ENCODE measurements at regions not wholly inside any gene's neighbourhood (a gene's known extent, or its start where the extent isn't known, plus 50 kb on each side); places are given as distances from the start of the nearest gene placed in this dataset.

DNA sequence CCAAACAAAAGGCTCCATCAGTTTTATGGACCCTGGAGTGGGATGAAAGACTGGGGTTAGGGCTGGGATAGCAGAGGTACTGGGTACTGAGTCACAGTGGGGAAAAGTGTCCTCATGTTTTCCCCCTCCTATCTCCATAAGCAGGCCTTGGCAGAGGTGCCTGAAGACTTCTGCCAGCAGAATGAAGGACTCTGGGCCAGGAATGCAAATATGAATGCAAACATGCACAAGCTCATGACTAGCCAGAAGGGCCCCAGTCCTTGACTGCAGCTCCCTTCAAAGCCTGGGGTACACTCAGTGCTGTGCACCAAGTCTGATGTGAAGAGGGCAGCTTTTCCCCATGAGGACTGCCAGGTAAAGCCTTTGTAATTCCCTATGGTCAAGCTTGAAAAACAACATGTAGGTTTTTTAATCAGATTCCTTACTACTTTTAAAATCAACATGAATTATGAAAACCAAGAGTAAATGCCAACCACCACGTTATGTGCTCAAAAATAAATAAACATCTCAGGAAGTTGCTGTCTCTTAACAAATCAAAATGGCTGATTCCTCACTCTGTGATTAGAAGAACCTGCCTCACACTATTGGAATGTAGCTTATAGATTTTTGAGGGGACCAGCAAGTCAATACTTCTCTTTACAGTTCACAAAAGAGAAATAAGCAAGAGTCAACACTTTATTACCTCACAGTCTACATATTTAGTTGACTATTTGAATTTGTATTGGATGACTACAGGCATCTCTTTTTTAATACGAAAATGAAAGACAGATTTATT, 1512.0 kb downstream of the ARAP2 start:
- no peak for DNase-seq

DNA sequence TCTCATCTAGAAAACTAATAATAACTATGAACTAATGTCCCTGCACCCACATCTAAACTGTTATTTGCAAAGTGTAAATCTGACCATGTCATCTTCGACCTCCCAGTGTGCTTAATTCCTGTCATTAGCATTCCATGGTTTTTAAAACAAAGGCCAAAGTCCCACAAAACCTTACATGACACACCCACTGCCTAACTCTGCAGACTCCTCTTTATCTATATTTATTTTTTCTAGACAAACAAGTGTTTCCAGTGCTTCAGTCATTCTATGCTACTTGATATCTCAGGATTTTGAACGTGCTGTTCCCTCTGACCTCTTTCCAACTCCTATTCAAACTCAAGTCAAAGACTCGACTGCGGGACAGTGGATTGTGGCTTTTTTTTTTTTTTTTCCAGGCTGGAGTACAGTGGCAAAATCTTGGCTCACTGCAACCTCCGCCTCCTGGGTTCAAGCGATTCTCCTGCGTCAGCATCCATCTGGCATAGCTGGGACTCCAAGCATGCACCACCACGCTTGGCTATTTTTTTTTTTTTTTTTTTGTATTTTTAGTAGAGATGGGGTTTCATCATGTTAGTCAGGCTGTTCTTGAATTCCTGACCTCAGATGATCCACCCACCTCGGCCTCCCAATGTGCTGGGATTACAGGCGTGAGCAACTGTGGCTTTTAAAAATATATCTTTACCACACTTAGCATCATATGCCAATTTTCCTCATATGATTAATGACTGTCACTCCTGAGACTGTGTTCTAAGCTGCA, 1511.0 kb downstream of the ARAP2 start:
- no peak for DNase-seq

DNA sequence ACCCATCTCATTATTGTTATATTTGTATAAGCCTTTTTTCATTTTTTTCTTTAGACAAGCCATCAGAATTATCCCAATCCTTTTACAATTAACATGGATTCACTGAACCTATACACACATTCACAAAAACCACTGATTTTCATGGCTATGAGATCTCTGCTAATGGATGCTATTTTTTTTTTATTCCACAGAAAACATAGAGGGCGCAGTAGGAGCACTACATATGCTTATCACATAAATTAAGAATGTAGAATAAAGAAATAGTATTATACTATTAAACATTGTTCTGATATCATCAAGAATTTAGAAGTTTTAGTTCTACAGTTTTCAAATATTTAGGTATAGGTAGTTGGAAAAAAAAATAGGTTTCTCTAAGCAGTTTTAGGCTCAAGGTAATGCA, 1477.4 kb downstream of the ARAP2 start:
- DNase-seq: no peak

DNA sequence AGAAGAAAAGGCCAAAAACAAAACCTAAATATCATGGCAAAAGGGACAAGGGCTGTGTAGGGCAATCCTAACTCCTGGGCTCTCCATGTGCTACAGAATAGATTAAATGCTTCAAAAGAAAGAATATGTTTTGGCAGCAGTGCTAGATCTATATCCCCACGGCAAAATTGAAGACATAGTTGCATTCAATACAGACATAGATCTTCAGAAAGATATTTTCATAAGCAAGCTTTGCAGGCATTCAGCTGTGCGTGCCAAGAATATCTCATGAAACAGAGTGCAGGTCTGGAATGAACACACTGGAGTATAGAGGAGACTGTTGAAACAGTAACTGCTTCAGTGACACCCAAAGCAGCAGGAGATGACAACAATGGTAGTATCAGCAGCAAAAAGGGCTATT, 1476.9 kb downstream of the ARAP2 start:
- DNase-seq: no peak

DNA sequence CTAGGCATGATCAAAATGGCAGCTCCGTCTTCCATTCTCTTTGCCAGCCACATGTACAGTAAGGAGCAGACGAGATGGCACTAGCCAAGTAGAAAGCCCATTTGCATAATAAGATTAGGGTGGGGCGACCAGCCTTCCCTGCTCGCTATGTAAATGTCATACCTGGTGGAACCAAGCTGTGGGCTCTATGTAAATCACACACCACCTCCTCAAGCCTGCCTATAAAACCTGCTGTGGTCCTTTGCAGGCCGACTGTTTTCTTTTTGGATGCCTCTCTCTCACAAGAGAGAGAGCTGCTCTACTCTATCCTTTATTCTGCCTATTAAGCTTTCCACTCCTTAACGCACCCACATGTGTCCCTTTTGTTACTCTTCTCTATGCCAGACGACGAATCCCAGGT, 1472.7 kb downstream of the ARAP2 start:
- no peak for DNase-seq

DNA sequence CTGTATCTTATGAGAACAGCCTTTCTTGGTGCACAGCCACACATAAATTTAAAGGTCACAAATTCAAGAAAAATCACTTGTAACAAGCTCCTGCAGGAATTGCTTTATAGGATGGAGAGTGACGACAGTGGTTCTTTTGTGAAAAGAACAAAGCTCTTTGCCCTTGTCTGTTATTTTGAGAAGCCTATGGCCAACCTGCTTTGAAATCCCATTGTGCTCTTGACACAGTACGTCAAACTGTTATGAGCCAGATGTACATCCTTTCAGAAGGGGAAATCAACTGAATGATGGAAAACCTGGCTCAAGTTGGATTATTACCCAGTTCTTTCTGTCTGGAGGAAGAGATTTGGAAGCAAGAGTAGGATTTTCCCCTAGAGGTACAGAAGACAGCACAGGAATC, 1454.2 kb downstream of the ARAP2 start:
- DNase-seq: no peak

DNA sequence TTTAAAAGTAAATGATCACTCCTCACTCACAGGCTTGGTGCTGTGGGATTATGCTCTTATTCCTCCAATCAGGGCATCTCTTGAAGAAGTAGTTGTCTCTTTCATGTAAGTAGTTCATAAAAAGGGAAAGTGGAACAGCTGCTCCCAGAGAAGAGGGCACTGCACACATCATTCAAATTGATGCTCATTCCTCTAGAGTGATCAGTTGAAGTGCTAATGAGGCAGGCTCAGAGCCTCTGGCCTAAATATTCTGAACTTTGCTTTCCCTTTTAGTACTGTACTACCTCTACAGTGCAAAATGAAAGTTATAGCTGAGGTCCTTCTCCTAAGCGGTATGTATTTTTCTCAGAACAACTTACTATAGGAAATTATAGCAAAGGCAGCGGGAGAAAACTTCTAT, 1453.1 kb downstream of the ARAP2 start:
- no peak for DNase-seq

DNA sequence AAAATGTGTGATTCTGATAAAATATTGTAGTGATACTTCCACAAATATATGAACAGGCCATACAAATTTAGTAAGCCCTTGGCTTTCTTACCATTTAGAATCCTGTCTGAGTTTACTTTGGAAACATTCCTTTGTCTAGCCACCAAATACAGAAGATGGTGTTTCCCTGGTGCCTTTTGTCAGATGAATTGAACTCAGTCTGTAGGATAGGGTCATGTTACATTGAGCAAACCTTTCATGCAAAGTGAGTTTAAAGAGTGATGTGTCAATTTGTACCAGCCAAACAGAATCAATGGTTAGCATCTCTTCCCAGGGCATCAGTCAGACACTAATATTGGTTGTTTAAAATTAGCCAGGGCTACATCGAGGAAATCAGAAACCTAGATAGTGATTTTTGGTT, 1443.4 kb downstream of the ARAP2 start:
- DNase-seq: no peak

DNA sequence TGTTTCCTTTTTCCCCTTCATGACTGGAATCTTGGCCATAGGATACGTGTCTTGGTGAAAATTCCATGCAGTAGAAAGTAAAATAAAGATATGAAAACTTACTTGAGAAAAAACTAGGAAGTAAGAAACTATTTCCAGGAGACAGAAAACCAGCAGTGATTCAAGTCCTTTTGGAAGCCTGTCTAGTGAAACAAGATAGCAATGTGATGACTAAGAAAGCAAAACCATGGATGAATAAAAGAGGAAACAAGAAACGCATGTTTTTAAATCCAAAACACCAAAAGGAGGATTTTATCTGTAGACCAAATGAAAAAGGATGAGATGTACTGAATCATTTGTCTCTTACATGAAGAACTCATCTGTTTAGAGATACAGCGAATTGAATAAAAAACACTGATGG, 1430.0 kb downstream of the ARAP2 start:
- DNase-seq: no peak

DNA sequence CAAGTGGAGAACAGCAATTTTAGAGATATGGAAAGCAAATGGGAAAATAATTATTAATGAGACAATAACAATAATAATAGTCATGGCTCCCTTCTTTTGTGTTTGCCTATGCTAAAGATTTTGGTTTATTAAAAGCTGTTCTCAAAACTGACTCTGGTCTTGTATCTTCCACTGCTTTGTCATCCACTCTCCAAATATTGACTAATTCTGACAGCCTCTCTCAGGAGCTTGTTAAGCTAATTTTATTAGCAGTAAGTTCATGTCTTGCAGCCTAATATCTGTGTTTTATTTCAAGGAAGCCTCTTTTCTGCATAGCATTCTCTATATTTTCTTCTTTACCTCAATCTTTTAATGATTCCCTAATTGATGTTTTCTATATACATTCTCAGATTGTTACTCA, 1419.8 kb downstream of the ARAP2 start:
- DNase-seq: no peak

DNA sequence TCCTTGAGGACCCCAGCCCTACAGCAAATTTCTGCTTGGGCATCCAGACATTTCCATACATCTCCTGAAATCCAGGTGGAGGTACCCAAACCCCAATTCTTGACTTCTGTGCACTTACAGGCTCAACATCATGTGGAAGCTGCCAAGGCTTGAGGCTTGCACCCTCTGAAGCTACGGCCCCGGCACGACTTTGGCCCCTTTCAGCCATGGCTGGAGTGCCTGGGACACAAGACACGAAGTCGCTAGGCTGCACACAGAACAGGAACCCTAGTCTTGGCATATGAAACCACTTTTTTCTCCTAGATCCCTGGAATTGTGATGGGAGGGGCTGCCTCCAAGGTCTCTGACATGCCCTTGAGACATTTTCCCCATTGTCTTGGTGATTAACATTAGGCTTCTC, 1417.7 kb downstream of the ARAP2 start:
- no peak for DNase-seq

DNA sequence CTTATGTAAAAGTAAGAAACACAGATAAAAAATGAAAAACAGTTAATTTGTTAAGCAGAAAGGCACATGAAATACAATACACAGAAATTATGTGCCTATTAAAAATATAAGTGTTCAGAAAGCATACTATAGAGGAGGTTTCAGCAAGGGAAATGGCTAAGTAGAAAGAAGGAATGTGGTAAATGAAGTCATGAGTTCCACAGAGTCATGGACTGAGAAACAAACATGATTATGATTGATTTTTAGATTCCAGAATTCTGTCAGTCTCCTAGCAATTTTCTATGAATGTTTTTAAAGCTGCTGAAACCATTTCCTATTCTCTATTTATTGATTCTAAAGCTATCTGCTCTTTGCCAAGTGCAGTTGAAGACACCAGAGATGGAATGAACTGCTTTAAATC, 1398.4 kb downstream of the ARAP2 start:
- no peak for DNase-seq

DNA sequence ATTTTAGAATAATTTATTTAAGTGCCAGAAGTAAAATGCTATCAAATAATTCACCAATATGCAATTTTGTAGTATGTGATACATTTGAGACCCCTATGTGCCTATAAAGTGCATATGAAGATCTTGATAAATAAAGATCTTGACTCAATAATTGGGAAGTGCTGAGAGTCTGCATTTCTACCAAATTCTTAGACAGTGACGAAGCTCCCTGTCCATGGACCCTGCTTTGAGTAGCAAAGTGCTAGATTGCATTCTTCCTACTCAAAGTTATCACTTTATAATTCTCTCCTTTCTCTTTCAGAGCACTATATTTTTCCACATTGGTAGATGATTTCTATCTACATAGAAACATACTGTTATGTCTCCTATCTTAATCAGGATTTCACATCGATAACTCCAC, 1393.9 kb downstream of the ARAP2 start:
- no peak for DNase-seq

DNA sequence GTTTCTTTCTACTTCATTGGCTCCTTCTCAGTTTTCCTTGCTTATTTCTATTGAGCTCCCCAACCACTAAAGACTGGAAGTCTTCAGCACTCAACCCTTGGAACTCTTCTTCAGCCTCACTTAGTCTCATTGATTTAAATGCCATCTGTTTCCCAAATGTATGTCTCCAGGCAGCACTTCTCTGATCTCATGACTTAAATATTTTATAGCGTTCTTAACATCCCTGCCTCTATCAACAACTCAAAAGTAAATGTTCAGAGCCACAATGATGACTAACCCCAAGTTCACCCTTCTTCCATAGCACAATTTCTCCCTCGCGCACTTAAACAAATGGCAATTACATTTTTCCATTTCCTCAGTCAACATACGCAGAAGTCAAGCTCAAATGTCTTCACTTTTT, 1393.3 kb downstream of the ARAP2 start:
- DNase-seq: no peak

DNA sequence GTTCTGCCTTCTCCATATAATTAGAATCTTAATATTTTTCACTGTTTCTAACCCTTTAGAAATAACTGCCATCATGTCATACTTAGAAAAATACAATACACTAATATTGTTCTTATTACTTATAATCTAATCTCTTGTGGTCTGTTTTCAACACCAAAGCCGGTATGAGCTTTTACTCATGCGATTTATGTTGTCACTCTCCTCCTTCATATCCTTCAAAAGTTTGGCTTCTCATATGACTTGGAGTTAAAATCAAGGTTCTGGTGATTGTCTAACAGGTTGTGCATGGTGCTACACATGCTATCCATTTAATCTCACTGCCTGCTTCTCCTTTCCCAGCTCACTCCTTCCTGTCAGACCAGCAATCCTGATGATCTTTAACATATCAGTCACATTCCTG, 1392.9 kb downstream of the ARAP2 start:
- DNase-seq: no peak

DNA sequence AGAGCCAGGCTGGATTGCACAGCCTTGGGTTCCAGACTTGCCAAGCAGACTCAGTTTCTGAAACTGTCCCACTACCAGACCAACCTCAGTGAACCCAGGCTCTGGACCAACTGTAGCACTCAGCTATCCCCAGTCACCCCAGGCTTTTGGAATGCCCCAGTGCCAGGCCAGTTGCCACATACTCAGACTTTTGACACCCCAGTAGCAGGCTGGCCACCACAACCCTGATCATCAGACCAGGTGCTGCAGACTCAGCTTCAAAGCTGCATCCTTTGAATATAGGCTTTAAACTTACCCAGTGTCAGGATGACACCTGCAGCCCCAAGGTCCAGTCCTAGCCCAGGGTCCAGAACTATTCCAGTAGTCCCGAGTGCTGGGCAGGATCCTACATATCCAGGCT, 1389.9 kb downstream of the ARAP2 start:
- no peak for DNase-seq

DNA sequence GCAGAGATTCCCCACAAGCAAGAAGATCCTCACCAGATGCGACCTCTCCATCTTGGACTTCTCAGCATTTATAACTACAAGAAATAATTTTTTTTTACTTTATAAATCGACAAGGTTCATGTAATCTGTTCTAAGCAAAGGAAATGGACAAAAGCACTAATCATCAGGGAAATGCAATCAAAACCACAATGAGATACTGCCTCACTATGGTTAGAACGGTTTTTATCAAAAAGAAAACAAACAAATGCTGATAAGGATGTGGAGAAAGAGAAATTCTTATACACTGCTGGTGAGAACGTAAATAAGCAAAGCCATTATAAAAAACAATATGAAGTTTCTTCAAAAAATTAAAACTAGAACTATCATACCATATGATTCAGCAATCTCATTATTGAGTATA, 1382.6 kb downstream of the ARAP2 start:
- no peak for DNase-seq

DNA sequence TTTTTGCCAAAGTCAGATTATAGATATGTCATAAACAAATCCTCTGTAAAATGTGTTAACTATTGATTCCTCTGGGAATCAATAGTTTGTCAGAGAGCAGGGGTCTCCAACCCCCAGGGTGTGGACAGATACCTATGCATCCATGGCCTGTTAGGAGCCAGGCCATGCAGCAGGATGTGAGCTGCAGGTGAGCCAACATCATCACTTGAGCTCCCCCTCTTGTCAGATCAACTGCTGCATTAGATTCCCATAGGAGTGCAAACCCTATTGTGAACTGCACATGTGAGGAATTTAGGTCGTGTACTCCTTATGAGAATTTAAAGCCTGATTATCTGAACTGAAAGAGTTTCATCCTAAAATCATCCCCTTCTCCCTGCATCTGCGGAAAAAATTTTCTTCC, 1365.4 kb downstream of the ARAP2 start:
- DNase-seq: no peak

DNA sequence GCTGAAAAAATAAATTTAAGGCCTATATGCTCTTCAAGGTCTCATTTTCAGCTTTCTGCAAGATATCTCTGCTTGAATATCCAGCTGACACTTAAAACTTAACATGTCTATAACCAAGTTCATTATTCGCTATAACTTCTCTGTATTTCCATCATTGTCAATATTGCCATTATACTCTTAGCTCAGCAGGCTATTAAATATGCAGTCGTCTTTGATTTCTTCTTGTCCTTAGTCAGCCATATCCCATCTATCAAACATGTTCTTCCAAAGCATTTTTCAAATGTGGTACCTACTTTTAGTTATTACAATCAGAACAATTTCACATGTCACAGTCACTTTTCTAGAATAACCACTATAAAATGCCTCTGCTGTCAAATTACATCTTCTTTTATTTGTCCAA, 1364.1 kb downstream of the ARAP2 start:
- no peak for DNase-seq

DNA sequence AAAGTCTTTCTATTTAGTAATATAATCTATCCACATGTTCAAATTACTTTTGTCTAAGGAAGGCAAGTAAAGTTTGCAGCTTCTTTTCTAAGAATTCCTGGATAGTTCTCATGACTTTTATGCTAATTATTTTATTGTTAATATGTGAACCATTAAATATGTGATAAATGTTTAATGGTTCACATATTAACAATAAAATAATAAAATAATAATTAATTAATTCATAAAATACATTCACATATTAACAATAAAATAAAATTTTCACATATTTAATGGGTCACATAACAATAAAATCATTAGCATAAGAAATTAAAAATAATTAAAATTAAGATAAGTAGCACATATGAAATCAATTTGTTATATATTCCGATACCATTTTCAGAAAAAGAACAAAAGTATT, 1352.4 kb downstream of the ARAP2 start:
- no peak for DNase-seq

DNA sequence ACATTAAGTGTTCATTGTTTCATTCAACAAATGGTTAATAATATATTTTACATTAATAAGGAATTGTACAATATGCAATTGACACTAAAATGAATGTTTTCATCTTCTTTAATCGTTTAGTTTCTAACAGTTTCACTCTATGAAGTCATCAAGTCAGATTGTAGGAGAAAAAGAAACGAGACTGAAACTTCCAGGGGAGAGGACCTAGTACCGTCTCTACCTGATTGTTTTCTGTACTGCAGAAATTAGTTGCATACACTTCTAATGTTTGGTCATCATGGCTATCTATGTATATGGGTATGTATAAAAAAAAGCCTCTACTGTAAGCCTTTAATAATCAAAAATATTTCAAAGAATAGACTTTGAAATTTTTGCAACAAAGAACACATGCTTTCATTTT, 1350.9 kb downstream of the ARAP2 start:
- DNase-seq: no peak

DNA sequence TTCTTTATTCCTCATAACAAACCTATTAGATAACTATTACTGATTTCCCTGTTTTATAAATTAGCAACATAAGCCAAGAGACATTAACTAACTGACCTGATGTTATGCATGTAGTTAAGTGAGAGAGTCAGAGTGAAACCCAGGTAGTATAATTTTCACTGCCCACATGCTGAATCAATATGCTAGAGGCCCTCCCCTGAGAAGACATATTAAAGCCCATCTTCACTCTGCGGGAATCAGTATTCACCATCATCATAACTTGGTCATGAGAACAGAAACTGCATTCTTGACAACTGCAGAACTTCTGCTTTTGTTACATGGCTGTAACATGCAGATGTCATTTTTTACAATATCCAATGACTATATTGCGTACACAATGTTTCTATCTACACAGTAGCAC, 1324.3 kb downstream of the ARAP2 start:
- DNase-seq: no peak

DNA sequence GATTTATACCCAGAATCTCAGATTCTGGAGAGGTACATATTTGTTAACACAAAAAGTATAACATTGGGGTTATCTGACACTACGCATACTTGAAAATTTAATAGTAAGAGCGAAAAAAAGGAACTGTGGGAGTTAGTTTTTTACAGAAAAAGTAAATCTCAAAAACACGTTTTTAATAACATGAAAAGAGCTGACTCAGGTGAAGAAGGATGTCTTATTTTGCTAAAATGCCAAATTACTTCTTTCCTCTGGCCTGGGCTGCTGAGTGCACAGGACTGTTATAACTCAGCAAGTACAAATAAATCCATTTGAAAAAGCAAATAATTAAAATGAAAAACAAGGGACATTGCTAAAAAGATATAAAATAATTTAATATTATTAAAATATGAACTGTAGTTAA, 1322.9 kb downstream of the ARAP2 start:
- DNase-seq: no peak

DNA sequence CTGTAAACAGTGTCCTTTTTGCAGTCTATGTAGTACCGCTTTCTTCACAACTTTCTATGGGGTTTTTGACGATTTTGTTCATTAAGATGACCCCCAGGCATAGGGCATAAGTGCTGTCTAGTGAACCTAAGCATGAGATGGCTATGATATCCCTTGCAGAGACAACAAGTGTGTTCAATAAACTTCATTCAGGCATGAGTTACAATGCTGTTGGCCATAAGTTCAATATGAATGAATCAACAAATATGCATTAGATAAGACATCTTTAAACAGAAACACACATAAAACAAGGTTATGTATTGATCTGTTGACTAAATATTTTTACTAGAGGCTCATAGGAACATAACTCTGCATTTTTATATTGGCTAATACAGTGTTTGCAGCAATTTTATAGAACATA, 1322.0 kb downstream of the ARAP2 start:
- DNase-seq: no peak

DNA sequence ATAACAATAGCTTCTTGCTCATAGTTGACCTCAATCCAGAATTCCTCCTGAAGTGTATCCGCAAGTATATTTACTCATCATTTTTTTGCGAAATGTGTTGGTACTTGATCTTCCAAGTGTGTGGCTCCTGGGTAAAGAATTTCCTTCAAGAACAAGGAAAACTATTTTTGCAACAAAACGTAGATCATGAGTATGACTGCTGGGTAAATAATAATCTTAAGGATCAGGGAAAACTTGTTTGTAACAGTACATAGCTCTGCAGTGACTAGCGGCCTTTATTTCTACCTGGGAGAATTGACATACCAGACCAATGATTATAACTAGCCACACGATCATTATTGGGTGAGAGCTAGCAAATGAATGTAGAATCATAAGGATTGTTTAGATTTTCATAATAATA, 1311.7 kb downstream of the ARAP2 start:
- DNase-seq: no peak
